ENCODE measurements at regions not wholly inside any gene's neighbourhood (a gene's known extent, or its start where the extent isn't known, plus 50 kb on each side); places are given as distances from the start of the nearest gene placed in this dataset.
"Not testable (repeated sequence)": the region's sequence is repeated elsewhere in the genome, so short reads cannot be mapped to it uniquely, and the experiment has no call there.

DNA sequence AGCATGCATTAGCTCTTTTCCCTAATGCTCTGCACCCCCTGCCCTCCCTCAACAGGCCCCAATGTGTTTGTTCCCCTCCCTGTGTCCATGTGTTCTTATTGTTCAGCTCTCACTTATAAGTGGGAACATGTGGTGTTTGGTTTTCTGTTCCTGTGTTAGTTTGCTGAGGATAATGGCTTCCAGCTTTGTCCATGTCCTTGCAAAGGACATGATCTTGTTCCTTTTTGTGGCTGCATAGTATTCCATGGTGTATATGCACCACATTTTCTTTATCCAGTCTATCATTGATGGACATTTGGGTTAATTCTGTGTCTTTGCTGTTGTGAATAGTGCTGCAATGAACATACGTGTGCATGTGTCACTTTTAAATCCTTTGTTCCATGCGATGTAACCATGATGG, 363.0 kb downstream of the SRGAP2C start:
- TF ChIP-seq POLR2A (IDR thresholded peaks at IDR 0.05; ENCODE audit: low read length); GATA1 (IDR thresholded peaks at IDR 0.05; ENCODE audit: low read depth, low read length): not testable (repeated sequence)

All from erythroblast (primary cell).